Activated B cell treated with CpG ODN at 0.5 μM for 24 hours (primary cell): ENCODE measurements at regions not wholly inside any gene's neighbourhood (a gene's known extent, or its start where the extent isn't known, plus 50 kb on each side); places are given as distances from the start of the nearest gene placed in this dataset.

ENCODE experiments used
- ATAC-seq: fragments of 200-7000 bp; cut with Tn5 transposase; one replicate; pipeline ENCODE4 v1.10.0; 2021; ENCODE audit warnings: low read depth, mild to moderate bottlenecking, moderate library complexity
- CTCF ChIA-PET: fragments of 350-600 bp; sonication (Branson Sonifier 250); formaldehyde crosslinking; loops from one replicate; lab custom pipeline; 2021; ENCODE audit warnings: antibody characterized with exemption; lab: Charles Lee
- POLR2A ChIA-PET: fragments of 350-600 bp; sonication (Branson Sonifier 250); formaldehyde crosslinking; loops from one replicate; lab custom pipeline; 2021; ENCODE audit warnings: antibody characterized with exemption; lab: Charles Lee
- DNase-seq: peaks from one replicate; pipeline ENCODE4 v3.0.0; 2022
- H3K27ac Mint-ChIP-seq: one replicate; pipeline ENCODE4 v1.8.0; 2020; ENCODE audit warnings: mixed read lengths
- H3K27me3 Mint-ChIP-seq: one replicate; pipeline ENCODE4 v1.8.0; 2021; ENCODE audit warnings: mixed read lengths
- H3K36me3 Mint-ChIP-seq: one replicate; pipeline ENCODE4 v1.8.0; 2021; ENCODE audit warnings: low read depth, mixed read lengths
- H3K4me1 Mint-ChIP-seq: one replicate; pipeline ENCODE4 v1.8.0; 2021; ENCODE audit warnings: mixed read lengths
- H3K4me3 Mint-ChIP-seq: one replicate; pipeline ENCODE4 v1.8.0; 2020; ENCODE audit warnings: mild to moderate bottlenecking, mixed read lengths
- H3K9me3 Mint-ChIP-seq: one replicate; pipeline ENCODE4 v1.8.0; 2020; ENCODE audit warnings: mixed read lengths
- CTCF ChIP-seq: fragments of 200-600 bp; IDR thresholded peaks from one replicate; pipeline ENCODE4 v1.8.0; 2022; ENCODE audit warnings: antibody characterized with exemption, mild to moderate bottlenecking
- intact Hi-C: fragments of 100-400 bp; cut with micrococcal nuclease; formaldehyde crosslinking; loops from one replicate; pipeline ENCODE4 v1.15.1; 2024

- Mint-ChIP-seq H3K36me3 (no peaks in the 10 kb centered on the region), H3K4me1 (no peaks in the 10 kb centered on the region), H3K9me3 (peaks cover 16% of the 10 kb centered on the region), H3K27me3 (no peaks in the 10 kb centered on the region), H3K27ac (no peak overlapping the region), H3K4me3 (no peak overlapping the region)
- POLR2A ChIA-PET: no interaction called here
- CTCF ChIA-PET: no interaction called here
- intact Hi-C loops: no loop called here
- TF ChIP-seq CTCF: no peak
- DNase-seq (no peak), ATAC-seq (no peak)
These were observed 142.2 kb downstream of the PRDM9 start for GRCh38 chr5:23649594-23649993.

GRCh38 chr5:23655674-23656073, 148.3 kb downstream of the PRDM9 start:
- Mint-ChIP-seq H3K36me3 (no peaks in the 10 kb centered on the region), H3K27ac (no peak overlapping the region), H3K9me3 (peaks cover 2% of the 10 kb centered on the region), H3K27me3 (no peaks in the 10 kb centered on the region), H3K4me1 (no peaks in the 10 kb centered on the region), H3K4me3 (no peak overlapping the region)
- DNase-seq: no peak
- ATAC-seq: no peak
- POLR2A ChIA-PET: no interaction called here
- CTCF ChIA-PET: no interaction called here
- intact Hi-C loops: no loop called here
- no peak for TF ChIP-seq CTCF

- H3K36me3 Mint-ChIP-seq: no peaks in the 10 kb centered on the region
- ATAC-seq (no peak), DNase-seq (no peak)
- ChIA-PET POLR2A (no interaction called here), CTCF (no interaction called here)
- H3K9me3 Mint-ChIP-seq: peaks cover 8% of the 10 kb centered on the region
- H3K4me1 Mint-ChIP-seq: no peaks in the 10 kb centered on the region
- intact Hi-C loops: no loop called here
- TF ChIP-seq CTCF: no peak
- H3K4me3 Mint-ChIP-seq: no peak overlapping the region
- no peak overlapping the region for H3K27ac Mint-ChIP-seq
- H3K27me3 Mint-ChIP-seq: no peaks in the 10 kb centered on the region
These were observed 168.0 kb downstream of the PRDM9 start for GRCh38 chr5:23675456-23675855.

- no peaks in the 10 kb centered on the region for H3K36me3 Mint-ChIP-seq
- ATAC-seq: no peak
- peaks cover 12% of the 10 kb centered on the region for H3K9me3 Mint-ChIP-seq
- TF ChIP-seq CTCF: no peak
- intact Hi-C loops: no loop called here
- H3K27ac Mint-ChIP-seq: no peak overlapping the region
- ChIA-PET CTCF (no interaction called here), POLR2A (no interaction called here)
- no peaks in the 10 kb centered on the region for H3K27me3 Mint-ChIP-seq
- DNase-seq: no peak
- H3K4me3 Mint-ChIP-seq: no peak overlapping the region
- no peaks in the 10 kb centered on the region for H3K4me1 Mint-ChIP-seq
These were observed 170.6 kb downstream of the PRDM9 start for GRCh38 chr5:23677996-23678395.

- Mint-ChIP-seq H3K4me3 (no peak overlapping the region), H3K27ac (no peak overlapping the region), H3K36me3 (no peaks in the 10 kb centered on the region), H3K9me3 (peaks cover 11% of the 10 kb centered on the region), H3K4me1 (no peaks in the 10 kb centered on the region), H3K27me3 (no peaks in the 10 kb centered on the region)
- no peak for ATAC-seq
- intact Hi-C loops: no loop called here
- POLR2A ChIA-PET: no interaction called here
- DNase-seq: no peak
- no peak for TF ChIP-seq CTCF
- CTCF ChIA-PET: no interaction called here
These were observed 176.7 kb downstream of the PRDM9 start for GRCh38 chr5:23684103-23684502.
